H9 (cell line): ENCODE measurements at regions not wholly inside any gene's neighbourhood (a gene's known extent, or its start where the extent isn't known, plus 50 kb on each side); places are given as distances from the start of the nearest gene placed in this dataset.
"Not testable (repeated sequence)": the region's sequence is repeated elsewhere in the genome, so short reads cannot be mapped to it uniquely, and the experiment has no call there.

Experiments used
- DNase-seq: peaks from one replicate; pipeline ENCODE4 v3.0.0-alpha.2; 2017
- H2AFZ ChIP-seq: one replicate; pipeline ENCODE4 v1.6.1; 2013; ENCODE audit warnings: mild to moderate bottlenecking, low read length, control low read depth, moderate library complexity
- H2AK5ac ChIP-seq: 2 replicates; pipeline ENCODE4 v1.6.1; 2013; ENCODE audit warnings: low read length, control low read depth, mixed read lengths; ENCODE audit not compliant: insufficient read length
- H2BK120ac ChIP-seq: one replicate; pipeline ENCODE4 v1.6.1; 2013; ENCODE audit warnings: low read depth, mild to moderate bottlenecking, low read length, control low read depth, inconsistent platforms; ENCODE audit not compliant: poor library complexity, severe bottlenecking
- H2BK12ac ChIP-seq: 2 replicates; pipeline ENCODE4 v1.6.1; 2013; ENCODE audit warnings: low read length, control low read depth, mixed read lengths, low read depth; ENCODE audit not compliant: insufficient read length
- H2BK15ac ChIP-seq: 2 replicates; pipeline ENCODE4 v1.6.1; 2013; ENCODE audit warnings: low read depth, low read length, control low read depth
- H2BK20ac ChIP-seq: one replicate; pipeline ENCODE4 v1.6.1; 2013; ENCODE audit warnings: low read depth, mild to moderate bottlenecking, low read length, control low read depth, inconsistent platforms; ENCODE audit not compliant: poor library complexity, severe bottlenecking
- H2BK5ac ChIP-seq: 2 replicates; pipeline ENCODE4 v1.6.1; 2013; ENCODE audit warnings: low read length, control low read depth, mixed read lengths; ENCODE audit not compliant: insufficient read length
- H3K14ac ChIP-seq: 2 replicates; pipeline ENCODE4 v1.6.1; 2013; ENCODE audit warnings: low read length, control low read depth; ENCODE audit not compliant: insufficient read depth
- H3K18ac ChIP-seq: 2 replicates; pipeline ENCODE4 v1.6.1; 2013; ENCODE audit warnings: low read depth, mild to moderate bottlenecking, mixed read lengths, low read length, control low read depth; ENCODE audit not compliant: insufficient read length
- H3K23ac ChIP-seq: 2 replicates; pipeline ENCODE4 v1.6.1; 2013; ENCODE audit warnings: low read length, control low read depth, mixed read lengths, low read depth; ENCODE audit not compliant: insufficient read length
- H3K23me2 ChIP-seq: 2 replicates; pipeline ENCODE4 v1.6.1; 2013; ENCODE audit warnings: low read depth, mild to moderate bottlenecking, mixed read lengths, low read length, control low read depth; ENCODE audit not compliant: insufficient read length, poor library complexity, severe bottlenecking
- H3K27ac ChIP-seq: 2 replicates; pipeline ENCODE4 v1.5.1; 2013; ENCODE audit warnings: low read length, control low read depth, mixed read lengths, low read depth; ENCODE audit not compliant: insufficient read length
- H3K27me3 ChIP-seq: 2 replicates; pipeline ENCODE4 v1.6.1; 2013; ENCODE audit warnings: low read length, control low read depth, inconsistent platforms; ENCODE audit not compliant: insufficient read depth
- H3K4ac ChIP-seq: 2 replicates; pipeline ENCODE4 v1.6.1; 2013; ENCODE audit warnings: low read depth, mild to moderate bottlenecking, control low read depth, inconsistent platforms, low read length, moderate library complexity
- H3K4me1 ChIP-seq: 2 replicates; pipeline ENCODE4 v1.6.1; 2013; ENCODE audit warnings: low read length, control low read depth, inconsistent platforms; ENCODE audit not compliant: insufficient read depth
- H3K4me2 ChIP-seq: 2 replicates; pipeline ENCODE4 v1.6.1; 2013; ENCODE audit warnings: low read length, control low read depth, mixed read lengths; ENCODE audit not compliant: insufficient read length, insufficient read depth
- H3K56ac ChIP-seq: 2 replicates; pipeline ENCODE4 v1.6.1; 2013; ENCODE audit warnings: low read depth, mild to moderate bottlenecking, mixed read lengths, low read length, control low read depth; ENCODE audit not compliant: insufficient read length
- H3K79me1 ChIP-seq: 2 replicates; pipeline ENCODE4 v1.6.1; 2013; ENCODE audit warnings: low read depth, mild to moderate bottlenecking, moderate library complexity, low read length, control low read depth, inconsistent platforms; ENCODE audit not compliant: insufficient read depth, poor library complexity, severe bottlenecking
- H3K79me2 ChIP-seq: 2 replicates; pipeline ENCODE4 v1.6.1; 2013; ENCODE audit warnings: low read length, control low read depth, inconsistent platforms; ENCODE audit not compliant: insufficient read depth
- H3K9ac ChIP-seq: 2 replicates; pipeline ENCODE4 v1.6.1; 2013; ENCODE audit warnings: low read length, control low read depth, mixed read lengths; ENCODE audit not compliant: insufficient read length; ENCODE audit errors: extremely low read depth
- H3K9me3 ChIP-seq: one replicate; pipeline ENCODE4 v1.6.1; 2013; ENCODE audit warnings: low read depth, low read length, inconsistent platforms; ENCODE audit not compliant: control insufficient read depth
- H3T11ph ChIP-seq: one replicate; pipeline ENCODE4 v1.6.1; 2013; ENCODE audit warnings: mild to moderate bottlenecking, low read length, control low read depth, inconsistent platforms
- H4K20me1 ChIP-seq: one replicate; pipeline ENCODE4 v1.6.1; 2013; ENCODE audit not compliant: control insufficient read depth, insufficient read length, insufficient read depth
- H4K5ac ChIP-seq: 2 replicates; pipeline ENCODE4 v1.6.1; 2013; ENCODE audit warnings: low read depth, mild to moderate bottlenecking, mixed read lengths, low read length, control low read depth; ENCODE audit not compliant: insufficient read length
- H4K8ac ChIP-seq: replicated peaks from 2 replicates; pipeline ENCODE4 v1.6.1; 2013; ENCODE audit warnings: low read length, control low read depth, mixed read lengths, low read depth; ENCODE audit not compliant: insufficient read length
- H4K91ac ChIP-seq: 2 replicates; pipeline ENCODE4 v1.6.1; 2013; ENCODE audit warnings: low read depth, mild to moderate bottlenecking, moderate library complexity, mixed read lengths, low read length, control low read depth; ENCODE audit not compliant: insufficient read length
- H3K27ac Mint-ChIP-seq, 3 experiments: 2 replicates in 2 of 3; 3 replicates in 1 of 3; pipeline ENCODE4 v1.8.0; 2020 to 2021; ENCODE audit warnings: mixed read lengths in 3 of 3, mild to moderate bottlenecking in 1 of 3, moderate library complexity in 1 of 3
- H3K27me3 Mint-ChIP-seq: 2 replicates; pipeline ENCODE4 v1.8.0; 2021; ENCODE audit warnings: low read depth, mild to moderate bottlenecking, moderate library complexity, mixed read lengths
- H3K36me3 Mint-ChIP-seq, 3 experiments: 2 replicates in 2 of 3; 3 replicates in 1 of 3; pipeline ENCODE4 v1.8.0; 2020 to 2021; ENCODE audit warnings: low read depth in 3 of 3, mixed read lengths in 3 of 3; ENCODE audit not compliant: insufficient read depth in 1 of 3
- H3K4me1 Mint-ChIP-seq, 2 experiments: 2 replicates each; pipeline ENCODE4 v1.8.0; 2020; ENCODE audit warnings: mixed read lengths in 2 of 2
- H3K4me3 Mint-ChIP-seq, 2 experiments: 2 replicates in 1 of 2; 3 replicates in 1 of 2; pipeline ENCODE4 v1.8.0; 2020 to 2021; ENCODE audit warnings: mild to moderate bottlenecking in 2 of 2, mixed read lengths in 2 of 2, moderate library complexity in 1 of 2
- H3K9me3 Mint-ChIP-seq, 2 experiments: 2 replicates in 1 of 2; 3 replicates in 1 of 2; pipeline ENCODE4 v1.8.0; 2020; ENCODE audit warnings: mild to moderate bottlenecking in 2 of 2, mixed read lengths in 2 of 2, moderate library complexity in 1 of 2
- WGBS: extraction: QIAGEN DNeasy Blood & Tissue Kit; methylation state at CpG from one replicate; pipeline ENCODE4 v1.1.7; 2013; ENCODE audit warnings: missing lambda C conversion rate, low lambda C conversion rate, mixed read lengths; ENCODE audit not compliant: insufficient read length; ENCODE audit errors: extremely low coverage; 5-methylcytosine and 5-hydroxymethylcytosine counted together
- TF ChIP-seq, protein P1 (sequence below): fragments of 200-600 bp; sonication (generic); conservative IDR thresholded peaks from 3 replicates; pipeline ENCODE4 v1.8.0; 2021; ENCODE audit warnings: antibody characterized with exemption, mild to moderate bottlenecking

DNA sequence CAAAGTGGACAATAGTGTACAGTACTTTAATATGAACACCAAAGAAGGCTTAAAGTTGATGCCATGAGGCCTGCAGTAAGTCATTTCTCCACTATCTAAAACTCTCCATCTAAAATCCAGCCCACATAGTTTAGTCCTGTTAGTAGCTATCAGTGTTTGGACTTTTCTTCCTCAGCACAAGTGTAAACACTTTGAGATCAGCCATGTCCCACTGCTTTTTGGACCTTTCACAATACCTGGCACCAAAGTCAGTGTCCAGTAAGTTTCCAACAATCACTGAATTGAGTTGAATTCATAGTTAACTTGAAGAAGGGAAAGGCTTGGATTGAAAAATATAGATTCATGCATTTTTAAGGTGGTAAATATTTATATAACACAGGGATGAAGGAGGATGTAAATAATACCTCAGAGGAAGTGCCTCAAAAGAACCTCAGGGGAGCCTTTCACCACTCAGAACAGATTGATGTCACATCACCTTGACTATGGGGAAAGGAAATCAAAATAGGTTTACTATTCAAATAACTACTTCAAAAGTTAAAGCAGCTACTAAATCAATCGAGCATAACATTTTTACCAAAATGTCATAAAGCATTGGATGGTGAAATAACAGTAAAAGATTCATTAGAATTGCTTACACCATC is 76.7 kb downstream of the FTHL17 start:
- no peak overlapping the region for H3T11ph ChIP-seq
- no peak overlapping the region for H4K8ac ChIP-seq
- no peak overlapping the region for H3K4me3 Mint-ChIP-seq
- H3K9me3 Mint-ChIP-seq = peaks cover 59 to 65% of the 10 kb centered on the region in 2 experiments
- DNase-seq = no peak
- no peaks in the 10 kb centered on the region; the same call in 1 of the 2 replicates for H3K27me3 Mint-ChIP-seq
- H3K9me3 ChIP-seq = no peaks in the 10 kb centered on the region
- no peak overlapping the region for H3K27ac ChIP-seq
- H4K91ac ChIP-seq = no peak overlapping the region
- no peak overlapping the region for H4K5ac ChIP-seq
- no peaks in the 10 kb centered on the region; the same call in 1 of the 2 replicates for H3K27me3 ChIP-seq
- H2BK120ac ChIP-seq = no peak overlapping the region
- H3K56ac ChIP-seq = no peak overlapping the region
- no peaks in the 10 kb centered on the region for H3K79me2 ChIP-seq
- H3K4me1 Mint-ChIP-seq = peaks cover 4 to 7% of the 10 kb centered on the region in 2 experiments
- no peak overlapping the region for H2BK15ac ChIP-seq
- H3K4ac ChIP-seq = no peak overlapping the region
- no peak overlapping the region for H3K4me2 ChIP-seq
- no peak overlapping the region for H2BK20ac ChIP-seq
- TF ChIP-seq, protein P1, sequence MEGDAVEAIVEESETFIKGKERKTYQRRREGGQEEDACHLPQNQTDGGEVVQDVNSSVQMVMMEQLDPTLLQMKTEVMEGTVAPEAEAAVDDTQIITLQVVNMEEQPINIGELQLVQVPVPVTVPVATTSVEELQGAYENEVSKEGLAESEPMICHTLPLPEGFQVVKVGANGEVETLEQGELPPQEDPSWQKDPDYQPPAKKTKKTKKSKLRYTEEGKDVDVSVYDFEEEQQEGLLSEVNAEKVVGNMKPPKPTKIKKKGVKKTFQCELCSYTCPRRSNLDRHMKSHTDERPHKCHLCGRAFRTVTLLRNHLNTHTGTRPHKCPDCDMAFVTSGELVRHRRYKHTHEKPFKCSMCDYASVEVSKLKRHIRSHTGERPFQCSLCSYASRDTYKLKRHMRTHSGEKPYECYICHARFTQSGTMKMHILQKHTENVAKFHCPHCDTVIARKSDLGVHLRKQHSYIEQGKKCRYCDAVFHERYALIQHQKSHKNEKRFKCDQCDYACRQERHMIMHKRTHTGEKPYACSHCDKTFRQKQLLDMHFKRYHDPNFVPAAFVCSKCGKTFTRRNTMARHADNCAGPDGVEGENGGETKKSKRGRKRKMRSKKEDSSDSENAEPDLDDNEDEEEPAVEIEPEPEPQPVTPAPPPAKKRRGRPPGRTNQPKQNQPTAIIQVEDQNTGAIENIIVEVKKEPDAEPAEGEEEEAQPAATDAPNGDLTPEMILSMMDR = no peak
- no peak overlapping the region for H3K14ac ChIP-seq
- no peaks in the 10 kb centered on the region; the same call in 1 of the 2 replicates for H3K4me1 ChIP-seq
- WGBS = no CpG with 5 or more reads among the region's 1 CpG
- no peak overlapping the region for H3K27ac Mint-ChIP-seq
- no peak overlapping the region for H2AK5ac ChIP-seq
- H3K18ac ChIP-seq = no peak overlapping the region
- no peaks in the 10 kb centered on the region for H3K23me2 ChIP-seq
- H3K9ac ChIP-seq = no peak overlapping the region
- H2BK5ac ChIP-seq = no peak overlapping the region
- H3K79me1 ChIP-seq = no peaks in the 10 kb centered on the region
- H3K23ac ChIP-seq = no peak overlapping the region
- no peak overlapping the region for H2AFZ ChIP-seq
- H2BK12ac ChIP-seq = no peak overlapping the region
- peaks cover 0 to 7% (median 0%) of the 10 kb centered on the region in 3 experiments; a peak in 3 of 7 replicates for H3K36me3 Mint-ChIP-seq
- no peaks in the 10 kb centered on the region for H4K20me1 ChIP-seq

DNA sequence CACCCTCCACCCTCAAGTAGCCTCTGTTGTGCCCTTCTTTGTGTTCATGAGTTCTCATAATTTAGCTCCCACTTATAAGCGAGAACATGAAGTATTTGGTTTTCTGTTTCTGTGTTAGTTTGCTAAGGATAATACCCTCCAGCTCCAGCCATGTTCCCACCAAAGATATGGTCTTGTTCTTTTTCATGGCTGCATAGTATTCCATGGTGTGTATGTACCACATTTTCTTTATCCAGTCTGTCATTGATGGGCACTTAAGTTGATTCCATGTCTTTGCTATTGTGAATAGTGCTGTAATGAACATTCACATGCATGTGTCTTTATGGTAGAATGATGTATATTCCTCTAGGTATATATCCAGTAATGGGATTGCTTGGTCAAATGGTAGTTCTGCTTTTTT is 77.8 kb downstream of the FTHL17 start:
- not testable (repeated sequence) for H3K79me2 ChIP-seq, H4K20me1 ChIP-seq, H2BK20ac ChIP-seq, H3K79me1 ChIP-seq, H2BK5ac ChIP-seq, H3K23me2 ChIP-seq, H4K8ac ChIP-seq, H3K23ac ChIP-seq, H3K27ac ChIP-seq, H2AFZ ChIP-seq, H3K4me2 ChIP-seq, DNase-seq, H3K9ac ChIP-seq, H3K36me3 Mint-ChIP-seq, H3K4me1 Mint-ChIP-seq, H3K9me3 ChIP-seq, H3K27me3 ChIP-seq, H4K5ac ChIP-seq, H2BK120ac ChIP-seq, H3K27me3 Mint-ChIP-seq, H3K4me1 ChIP-seq, H2BK15ac ChIP-seq, H3K56ac ChIP-seq, H3K14ac ChIP-seq, H2BK12ac ChIP-seq, H3K18ac ChIP-seq, H4K91ac ChIP-seq, H3K4me3 Mint-ChIP-seq, H3K4ac ChIP-seq, H3K27ac Mint-ChIP-seq, H2AK5ac ChIP-seq, H3T11ph ChIP-seq
- peaks cover 59 to 62% of the 10 kb centered on the region in 2 experiments for H3K9me3 Mint-ChIP-seq
- no CpG with 5 or more reads among the region's 1 CpG for WGBS
